ENCODE measurements at regions not wholly inside any gene's neighbourhood (a gene's known extent, or its start where the extent isn't known, plus 50 kb on each side); places are given as distances from the start of the nearest gene placed in this dataset.

DNA sequence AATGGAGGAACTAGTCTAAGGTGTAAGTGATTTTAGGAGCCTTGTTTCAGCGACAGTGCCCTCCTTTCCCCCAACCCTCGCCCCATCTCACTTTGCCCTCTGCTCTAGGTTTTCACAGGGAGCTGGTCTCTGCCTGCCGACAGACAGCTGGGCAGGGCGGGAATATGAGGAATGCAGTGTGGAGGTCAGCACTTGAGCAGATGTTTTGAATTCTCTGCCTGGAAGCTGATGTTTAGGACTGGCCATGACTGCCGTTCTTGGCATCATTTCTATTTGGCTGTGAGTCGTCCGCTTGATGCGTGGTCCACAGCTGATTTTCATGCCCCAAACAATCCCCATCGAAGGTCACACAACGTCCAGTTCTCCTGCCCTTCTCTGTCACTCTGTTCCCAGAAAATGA lies 55.1 kb upstream of the SIX3 start:
- ChIA-PET RAD21 (ENCODE audit: low non-redundant PET in 1 of 2, low total read pairs in 2 of 2, uncharacterized antibody in 2 of 2, unreplicated experiment in 2 of 2) (no interaction called here), POLR2A (no interaction called here), CTCF (no interaction called here)
- no peak overlapping the region for H2AFZ ChIP-seq (ENCODE audit: low read depth, low read length, poor library complexity, severe bottlenecking)
- H3K9me3 ChIP-seq (ENCODE audit: control insufficient read depth in 1 of 2, insufficient read depth in 1 of 2, low read depth in 1 of 2, low read length in 2 of 2) = no peaks in the 10 kb centered on the region; a peak in 1 of 4 replicates
- no peak overlapping the region for H3K4me2 ChIP-seq (ENCODE audit: low read length)
- DNase-seq (ENCODE audit: low read depth, low spot score) (no peak), ATAC-seq (no peak)
- no peaks in the 10 kb centered on the region for H3K4me1 ChIP-seq (ENCODE audit: control insufficient read depth in 1 of 2, insufficient read depth in 2 of 2, low read length in 2 of 2)
- BruUV-seq (replicated peaks) = no TSS peak
- intact Hi-C loops (cut with micrococcal nuclease) = no loop called here
- H4K20me1 ChIP-seq (ENCODE audit: insufficient read depth) = no peaks in the 10 kb centered on the region
- TF ChIP-seq SIN3A (IDR thresholded peaks at IDR 0.05; ENCODE audit: low read depth) = no peak
- TF ChIP-seq SP1 (IDR thresholded peaks at IDR 0.05; ENCODE audit: low read depth) = no peak
- TF ChIP-seq TCF7L2 (IDR thresholded peaks at IDR 0.05; ENCODE audit: borderline replicate concordance, extremely low read depth, insufficient read depth, insufficient read length) = no peak
- no peak for TF ChIP-seq SRF (IDR thresholded peaks at IDR 0.05; ENCODE audit: low read depth)
- no peak for TF ChIP-seq ZNF274 (IDR thresholded peaks at IDR 0.05; ENCODE audit: low read depth, low read length)
- TF ChIP-seq ELF1 (IDR thresholded peaks at IDR 0.05; ENCODE audit: borderline replicate concordance, low read depth) = no peak
- TF ChIP-seq, protein P1, sequence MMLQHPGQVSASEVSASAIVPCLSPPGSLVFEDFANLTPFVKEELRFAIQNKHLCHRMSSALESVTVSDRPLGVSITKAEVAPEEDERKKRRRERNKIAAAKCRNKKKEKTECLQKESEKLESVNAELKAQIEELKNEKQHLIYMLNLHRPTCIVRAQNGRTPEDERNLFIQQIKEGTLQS (IDR thresholded peaks at IDR 0.05) = no peak
- TF ChIP-seq, protein P2, sequence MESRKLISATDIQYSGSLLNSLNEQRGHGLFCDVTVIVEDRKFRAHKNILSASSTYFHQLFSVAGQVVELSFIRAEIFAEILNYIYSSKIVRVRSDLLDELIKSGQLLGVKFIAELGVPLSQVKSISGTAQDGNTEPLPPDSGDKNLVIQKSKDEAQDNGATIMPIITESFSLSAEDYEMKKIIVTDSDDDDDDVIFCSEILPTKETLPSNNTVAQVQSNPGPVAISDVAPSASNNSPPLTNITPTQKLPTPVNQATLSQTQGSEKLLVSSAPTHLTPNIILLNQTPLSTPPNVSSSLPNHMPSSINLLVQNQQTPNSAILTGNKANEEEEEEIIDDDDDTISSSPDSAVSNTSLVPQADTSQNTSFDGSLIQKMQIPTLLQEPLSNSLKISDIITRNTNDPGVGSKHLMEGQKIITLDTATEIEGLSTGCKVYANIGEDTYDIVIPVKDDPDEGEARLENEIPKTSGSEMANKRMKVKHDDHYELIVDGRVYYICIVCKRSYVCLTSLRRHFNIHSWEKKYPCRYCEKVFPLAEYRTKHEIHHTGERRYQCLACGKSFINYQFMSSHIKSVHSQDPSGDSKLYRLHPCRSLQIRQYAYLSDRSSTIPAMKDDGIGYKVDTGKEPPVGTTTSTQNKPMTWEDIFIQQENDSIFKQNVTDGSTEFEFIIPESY (IDR thresholded peaks at IDR 0.05; ENCODE audit: extremely low read depth, insufficient replicate concordance, low read length) = no peak
- no peak for TF ChIP-seq CBX3 (IDR thresholded peaks at IDR 0.05; ENCODE audit: low read depth)
- H3K27me3 ChIP-seq (ENCODE audit: insufficient read depth, low read length) = peaks cover 8% of the 10 kb centered on the region; the same call in 1 of the 2 replicates
- H3K9me2 ChIP-seq (ENCODE audit: insufficient read depth) = no peaks in the 10 kb centered on the region
- no peak overlapping the region for H3K27ac ChIP-seq (ENCODE audit: low read depth, low read length)
- no peak overlapping the region for H3K9ac ChIP-seq (ENCODE audit: low read length)
- H3K4me3 ChIP-seq (replicated peaks in 1 of 2; ENCODE audit: low read depth in 1 of 2, low read length in 2 of 2) = no peak overlapping the region
- H3K36me3 ChIP-seq (ENCODE audit: control insufficient read depth in 1 of 2, insufficient read depth in 2 of 2, low read length in 2 of 2) = no peaks in the 10 kb centered on the region
- no peaks in the 10 kb centered on the region for H3K79me2 ChIP-seq (ENCODE audit: insufficient read depth, low read length)
